SU-DHL-6 (cell line): ENCODE measurements at regions not wholly inside any gene's neighbourhood (a gene's known extent, or its start where the extent isn't known, plus 50 kb on each side); places are given as distances from the start of the nearest gene placed in this dataset.

Experiments
- H2AFZ ChIP-seq: fragments of 200-600 bp; sonication (generic); 2 replicates; pipeline ENCODE4 v1.6.1; 2014; ENCODE audit warnings: low read depth, mild to moderate bottlenecking, moderate library complexity, mixed read lengths, antibody characterized with exemption, low read length; ENCODE audit not compliant: severe bottlenecking
- H3F3A ChIP-seq: fragments of 200-600 bp; shearing (Covaris generic); 2 replicates; pipeline ENCODE4 v1.6.0; 2016; ENCODE audit warnings: antibody characterized with exemption, mild to moderate bottlenecking; ENCODE audit not compliant: insufficient read depth
- H3K27ac ChIP-seq: fragments of 200-600 bp; sonication (generic); 2 replicates; pipeline ENCODE4 v1.5.1; 2016; ENCODE audit warnings: low read depth, mild to moderate bottlenecking, low read length, moderate library complexity, mixed read lengths
- H3K27me3 ChIP-seq: fragments of 200-600 bp; sonication (generic), shearing (Covaris generic); 2 replicates; pipeline ENCODE4 v1.6.0; 2014; ENCODE audit warnings: mild to moderate bottlenecking, low read length
- H3K36me3 ChIP-seq: fragments of 200-600 bp; sonication (generic); 2 replicates; pipeline ENCODE4 v1.6.1; 2014; ENCODE audit warnings: mild to moderate bottlenecking, low read length, mixed read lengths
- H3K4me2 ChIP-seq: fragments of 300-600, 200-600 bp; shearing (Covaris generic), sonication (generic); 2 replicates; pipeline ENCODE4 v1.6.0; 2014; ENCODE audit warnings: low read length, low read depth, mild to moderate bottlenecking; ENCODE audit not compliant: poor library complexity, severe bottlenecking
- H3K4me3 ChIP-seq: fragments of 200-600 bp; sonication (generic); 2 replicates; pipeline ENCODE4 v1.5.1; 2014; ENCODE audit warnings: antibody characterized with exemption, low read length, mild to moderate bottlenecking, mixed read lengths; ENCODE audit not compliant: insufficient read depth, poor library complexity, severe bottlenecking
- H3K79me2 ChIP-seq: fragments of 200-600 bp; sonication (generic); 2 replicates; pipeline ENCODE4 v1.6.1; 2014; ENCODE audit warnings: mild to moderate bottlenecking, low read length, moderate library complexity; ENCODE audit not compliant: insufficient read depth
- H3K9ac ChIP-seq: fragments of 200-600 bp; sonication (generic); 2 replicates; pipeline ENCODE4 v1.7.0; 2014; ENCODE audit warnings: mild to moderate bottlenecking, low read length
- H3K9me2 ChIP-seq: fragments of 200-600 bp; sonication (generic); replicated peaks from 2 replicates; pipeline ENCODE4 v1.6.1; 2014; ENCODE audit warnings: low read length; ENCODE audit not compliant: insufficient read depth
- H3K9me3 ChIP-seq: fragments of 200-600 bp; sonication (generic); 2 replicates; pipeline ENCODE4 v1.6.1; 2014; ENCODE audit warnings: low read length, mixed read lengths; ENCODE audit not compliant: insufficient read depth
- H4K20me1 ChIP-seq: fragments of 200-600 bp; sonication (generic); 2 replicates; pipeline ENCODE4 v1.6.1; 2014; ENCODE audit warnings: low read depth, mild to moderate bottlenecking, antibody characterized with exemption, low read length, moderate library complexity, mixed read lengths
- EZH2phosphoT487 ChIP-seq: fragments of 200-600 bp; sonication (generic), shearing (Covaris generic); conservative IDR thresholded peaks from 2 replicates; pipeline ENCODE4 v1.6.1; 2018; ENCODE audit warnings: mild to moderate bottlenecking, antibody characterized with exemption, low read length, moderate library complexity, mixed read lengths
- TF ChIP-seq, protein P1 (sequence below): fragments of 200-600 bp; sonication (generic); IDR thresholded peaks from one replicate; pipeline ENCODE4 v1.5.1; 2017; ENCODE audit warnings: antibody characterized with exemption, mild to moderate bottlenecking, low read length, moderate library complexity; ENCODE audit not compliant: insufficient read depth, poor library complexity, severe bottlenecking

DNA sequence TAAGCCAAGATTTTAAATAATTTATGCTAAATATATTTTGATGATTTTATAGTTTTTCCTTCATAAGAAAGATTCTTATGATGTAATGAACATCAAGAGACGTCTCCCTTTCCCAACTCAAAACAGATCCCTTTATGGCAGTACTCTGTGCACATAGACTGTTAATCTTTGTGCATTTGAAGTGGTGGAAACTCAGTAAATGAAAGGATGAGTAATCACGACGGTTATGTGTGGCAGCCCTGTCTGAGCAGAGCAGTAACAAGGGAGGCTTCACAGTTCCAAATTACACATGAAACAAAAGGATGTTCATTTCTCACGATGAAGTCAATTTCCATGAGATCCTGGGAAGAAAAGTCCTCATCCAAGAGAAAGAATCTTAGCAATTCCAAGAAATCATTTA, 498.1 kb downstream of the KLF5 start:
- no peak overlapping the region for H3K4me2 ChIP-seq
- H3K4me3 ChIP-seq, result no peak overlapping the region
- no peak overlapping the region for H3K9ac ChIP-seq
- no peaks in the 10 kb centered on the region for H3K27me3 ChIP-seq
- no peaks in the 10 kb centered on the region for H3K9me3 ChIP-seq
- H2AFZ ChIP-seq, result no peak overlapping the region
- H4K20me1 ChIP-seq, result no peaks in the 10 kb centered on the region
- H3F3A ChIP-seq, result no peaks in the 10 kb centered on the region
- no peaks in the 10 kb centered on the region for H3K79me2 ChIP-seq
- no peak overlapping the region for H3K27ac ChIP-seq
- TF ChIP-seq EZH2phosphoT487, result no peak
- TF ChIP-seq, protein P1, sequence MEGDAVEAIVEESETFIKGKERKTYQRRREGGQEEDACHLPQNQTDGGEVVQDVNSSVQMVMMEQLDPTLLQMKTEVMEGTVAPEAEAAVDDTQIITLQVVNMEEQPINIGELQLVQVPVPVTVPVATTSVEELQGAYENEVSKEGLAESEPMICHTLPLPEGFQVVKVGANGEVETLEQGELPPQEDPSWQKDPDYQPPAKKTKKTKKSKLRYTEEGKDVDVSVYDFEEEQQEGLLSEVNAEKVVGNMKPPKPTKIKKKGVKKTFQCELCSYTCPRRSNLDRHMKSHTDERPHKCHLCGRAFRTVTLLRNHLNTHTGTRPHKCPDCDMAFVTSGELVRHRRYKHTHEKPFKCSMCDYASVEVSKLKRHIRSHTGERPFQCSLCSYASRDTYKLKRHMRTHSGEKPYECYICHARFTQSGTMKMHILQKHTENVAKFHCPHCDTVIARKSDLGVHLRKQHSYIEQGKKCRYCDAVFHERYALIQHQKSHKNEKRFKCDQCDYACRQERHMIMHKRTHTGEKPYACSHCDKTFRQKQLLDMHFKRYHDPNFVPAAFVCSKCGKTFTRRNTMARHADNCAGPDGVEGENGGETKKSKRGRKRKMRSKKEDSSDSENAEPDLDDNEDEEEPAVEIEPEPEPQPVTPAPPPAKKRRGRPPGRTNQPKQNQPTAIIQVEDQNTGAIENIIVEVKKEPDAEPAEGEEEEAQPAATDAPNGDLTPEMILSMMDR, result no peak
- no peaks in the 10 kb centered on the region for H3K36me3 ChIP-seq
- no peaks in the 10 kb centered on the region for H3K9me2 ChIP-seq

DNA sequence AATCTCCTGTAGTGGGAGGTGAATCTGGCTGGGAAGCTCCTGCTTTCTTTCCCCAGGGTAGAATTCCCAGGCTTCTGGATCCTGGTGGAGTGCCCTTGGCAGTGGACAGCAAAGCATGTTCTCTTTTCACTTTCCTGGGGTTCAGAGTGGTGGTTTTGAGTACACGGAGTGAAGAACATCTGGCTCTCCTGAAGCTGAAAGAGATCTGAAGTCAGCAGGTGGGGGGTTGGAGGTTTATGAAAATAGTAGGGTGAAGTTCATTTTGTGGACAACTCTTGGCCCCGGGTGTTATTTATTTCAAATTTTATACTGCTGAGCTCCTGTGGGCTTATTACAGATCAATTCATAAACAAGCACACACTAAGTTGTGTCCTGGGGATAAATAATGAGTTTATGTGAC, 497.3 kb downstream of the KLF5 start:
- no peaks in the 10 kb centered on the region for H3F3A ChIP-seq
- no peak overlapping the region for H3K9ac ChIP-seq
- no peaks in the 10 kb centered on the region for H3K9me3 ChIP-seq
- H2AFZ ChIP-seq, result no peak overlapping the region
- no peaks in the 10 kb centered on the region for H3K27me3 ChIP-seq
- H3K4me3 ChIP-seq, result no peak overlapping the region
- no peaks in the 10 kb centered on the region for H3K9me2 ChIP-seq
- no peaks in the 10 kb centered on the region for H3K79me2 ChIP-seq
- no peak overlapping the region for H3K27ac ChIP-seq
- no peaks in the 10 kb centered on the region for H4K20me1 ChIP-seq
- H3K4me2 ChIP-seq, result no peak overlapping the region
- TF ChIP-seq, protein P1, result no peak
- no peak for TF ChIP-seq EZH2phosphoT487
- H3K36me3 ChIP-seq, result no peaks in the 10 kb centered on the region

DNA sequence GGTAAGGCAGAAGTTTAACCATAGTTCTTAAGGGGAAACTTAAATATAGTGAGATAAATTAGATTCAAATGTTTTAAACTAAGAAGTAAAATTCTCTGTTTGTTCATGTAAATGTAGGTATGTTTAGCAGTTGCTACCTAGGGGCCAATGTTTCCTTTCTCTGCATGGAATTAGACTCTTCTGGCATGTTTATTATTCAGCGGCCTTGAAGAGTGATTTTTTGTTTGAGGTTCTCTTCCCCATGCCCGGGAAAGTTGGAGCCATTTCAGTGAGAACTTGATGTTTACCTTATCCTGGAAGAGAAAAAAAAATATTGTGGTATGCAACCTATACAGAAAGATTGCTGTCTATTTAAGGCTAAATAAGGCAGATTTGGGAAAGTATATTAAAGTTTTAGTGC, 492.9 kb downstream of the KLF5 start:
- Histone ChIP-seq H3K4me3 (no peak overlapping the region), H3K27ac (no peak overlapping the region), H3K9ac (no peak overlapping the region), H4K20me1 (no peaks in the 10 kb centered on the region), H3K9me2 (no peaks in the 10 kb centered on the region), H3F3A (no peaks in the 10 kb centered on the region), H3K4me2 (no peak overlapping the region), H3K36me3 (no peaks in the 10 kb centered on the region), H3K79me2 (no peaks in the 10 kb centered on the region), H3K27me3 (no peaks in the 10 kb centered on the region), H3K9me3 (no peaks in the 10 kb centered on the region), H2AFZ (no peak overlapping the region)
- TF ChIP-seq, protein P1, result no peak
- TF ChIP-seq EZH2phosphoT487, result no peak
